GM21737 (cell line): ENCODE measurements at regions not wholly inside any gene's neighbourhood (a gene's known extent, or its start where the extent isn't known, plus 50 kb on each side); places are given as distances from the start of the nearest gene placed in this dataset.
"Not testable (repeated sequence)": the region's sequence is repeated elsewhere in the genome, so short reads cannot be mapped to it uniquely, and the experiment has no call there.

Source experiments
- ATAC-seq: cut with Tn5 transposase; IDR thresholded peaks from one replicate; pipeline ENCODE4 v1.9.1; 2021; ENCODE audit warnings: mild to moderate bottlenecking, moderate library complexity; ENCODE audit not compliant: unreplicated experiment

- no peak for ATAC-seq
Measured at GRCh38 chr3:81884791-81885190, 123.3 kb upstream of the GBE1 start.

- ATAC-seq, result no peak
Measured at GRCh38 chr3:81876826-81877225, 115.4 kb upstream of the GBE1 start.

GRCh38 chr3:81874738-81875137 lies 113.3 kb upstream of the GBE1 start:
- ATAC-seq, result no peak

GRCh38 chr3:81872566-81872965 lies 111.1 kb upstream of the GBE1 start:
- no peak for ATAC-seq

- no peak for ATAC-seq
Measured at GRCh38 chr3:81871358-81872155, 110.1 kb upstream of the GBE1 start.

GRCh38 chr3:81869382-81869781 lies 107.9 kb upstream of the GBE1 start:
- no peak for ATAC-seq

GRCh38 chr3:81868597-81868996 lies 107.2 kb upstream of the GBE1 start:
- no peak for ATAC-seq

- no peak for ATAC-seq
Measured at GRCh38 chr3:81867875-81868274, 106.4 kb upstream of the GBE1 start.

GRCh38 chr3:81865164-81865563 lies 103.7 kb upstream of the GBE1 start:
- not testable (repeated sequence) for ATAC-seq

GRCh38 chr3:81864272-81864671 lies 102.8 kb upstream of the GBE1 start:
- ATAC-seq, result no peak

- ATAC-seq, result no peak
Measured at GRCh38 chr3:81863756-81864155, 102.3 kb upstream of the GBE1 start.

GRCh38 chr3:81861593-81861992 lies 100.1 kb upstream of the GBE1 start:
- no peak for ATAC-seq

GRCh38 chr3:81859524-81859923 lies 98.1 kb upstream of the GBE1 start:
- ATAC-seq, result no peak

- ATAC-seq, result no peak
Measured at GRCh38 chr3:81853431-81853830, 92.0 kb upstream of the GBE1 start.

GRCh38 chr3:81851176-81851575 lies 89.7 kb upstream of the GBE1 start:
- ATAC-seq, result no peak

- ATAC-seq, result no peak
Measured at GRCh38 chr3:81846988-81847387, 85.5 kb upstream of the GBE1 start.

- no peak for ATAC-seq
Measured at GRCh38 chr3:81841540-81841939, 80.1 kb upstream of the GBE1 start.

- no peak for ATAC-seq
Measured at GRCh38 chr3:81839504-81840094, 78.2 kb upstream of the GBE1 start.

- ATAC-seq, result no peak
Measured at GRCh38 chr3:81838457-81838856, 77.0 kb upstream of the GBE1 start.

GRCh38 chr3:81837071-81837593 lies 75.7 kb upstream of the GBE1 start:
- no peak for ATAC-seq

- ATAC-seq, result no peak
Measured at GRCh38 chr3:81829937-81830336, 68.5 kb upstream of the GBE1 start.

GRCh38 chr3:81829272-81829671 lies 67.8 kb upstream of the GBE1 start:
- not testable (repeated sequence) for ATAC-seq
